GM19023 (cell line): ENCODE measurements at regions not wholly inside any gene's neighbourhood (a gene's known extent, or its start where the extent isn't known, plus 50 kb on each side); places are given as distances from the start of the nearest gene placed in this dataset.

Experiments
- ATAC-seq: cut with Tn5 transposase; IDR thresholded peaks from one replicate; pipeline ENCODE4 v1.9.1; 2021; ENCODE audit warnings: mild to moderate bottlenecking, moderate library complexity; ENCODE audit not compliant: unreplicated experiment

- no peak for ATAC-seq
Measured at GRCh38 chr1:194256010-194256409, 1069.6 kb upstream of the B3GALT2 start.

DNA sequence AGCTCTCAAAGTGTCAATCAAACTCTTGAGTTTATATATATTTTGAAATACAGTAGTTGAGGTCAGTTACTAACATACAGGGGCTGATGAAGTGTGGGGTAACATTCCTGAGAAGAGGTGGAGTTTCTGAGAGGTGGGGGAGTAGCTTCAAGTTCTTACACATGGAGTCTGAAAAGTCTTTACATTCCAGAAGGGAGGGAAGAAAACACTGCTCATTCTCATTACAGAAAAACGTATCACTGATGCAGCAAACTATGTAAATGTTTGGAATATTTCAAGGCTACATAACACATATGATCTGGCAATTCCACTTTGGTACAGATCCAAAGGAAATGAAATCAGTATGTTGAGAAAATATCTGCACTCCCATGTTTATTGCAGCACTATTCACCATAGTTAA is 1065.8 kb upstream of the B3GALT2 start:
- ATAC-seq: no peak

DNA sequence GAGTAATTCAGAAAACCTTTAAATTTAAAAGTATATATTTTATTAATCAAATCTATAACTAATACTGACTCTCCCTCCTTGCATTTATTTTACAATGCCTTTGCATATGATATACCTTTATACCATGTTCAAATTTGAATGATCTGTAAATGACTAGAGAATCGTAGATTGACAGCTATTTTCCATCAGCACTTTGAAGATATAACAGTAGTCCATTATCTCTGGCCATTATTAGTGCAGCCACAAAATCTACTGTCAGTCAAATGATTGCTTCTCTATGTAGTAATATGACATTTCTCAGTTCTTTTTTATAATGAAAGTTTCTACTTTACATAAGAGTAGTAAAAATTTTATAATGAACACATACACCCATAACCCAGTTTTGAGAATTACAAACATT is 1054.8 kb upstream of the B3GALT2 start:
- ATAC-seq: no peak

DNA sequence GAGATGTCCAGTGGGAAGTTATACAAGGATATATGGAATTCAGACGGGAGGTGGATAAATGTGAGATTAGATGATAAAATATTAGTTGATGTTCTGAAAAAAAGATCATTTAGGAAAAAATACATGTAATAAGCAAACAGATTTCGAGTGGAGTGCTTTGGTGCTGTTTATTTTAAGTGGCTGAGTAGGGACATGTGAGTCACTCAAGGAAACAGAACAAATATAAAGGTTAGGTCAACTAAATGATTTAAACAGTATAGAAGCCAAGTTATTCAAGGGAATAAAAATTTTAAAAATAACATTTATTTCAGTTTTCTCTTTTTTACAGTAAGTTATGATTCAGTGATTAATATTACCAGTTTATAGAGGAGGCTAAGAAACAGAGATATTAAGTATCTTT is 1046.7 kb upstream of the B3GALT2 start:
- no peak for ATAC-seq

GRCh38 chr1:194230351-194231144 is 1044.1 kb upstream of the B3GALT2 start:
- ATAC-seq: no peak

GRCh38 chr1:194228427-194228826 is 1042.0 kb upstream of the B3GALT2 start:
- no peak for ATAC-seq

GRCh38 chr1:194227161-194227560 is 1040.7 kb upstream of the B3GALT2 start:
- ATAC-seq: no peak

DNA sequence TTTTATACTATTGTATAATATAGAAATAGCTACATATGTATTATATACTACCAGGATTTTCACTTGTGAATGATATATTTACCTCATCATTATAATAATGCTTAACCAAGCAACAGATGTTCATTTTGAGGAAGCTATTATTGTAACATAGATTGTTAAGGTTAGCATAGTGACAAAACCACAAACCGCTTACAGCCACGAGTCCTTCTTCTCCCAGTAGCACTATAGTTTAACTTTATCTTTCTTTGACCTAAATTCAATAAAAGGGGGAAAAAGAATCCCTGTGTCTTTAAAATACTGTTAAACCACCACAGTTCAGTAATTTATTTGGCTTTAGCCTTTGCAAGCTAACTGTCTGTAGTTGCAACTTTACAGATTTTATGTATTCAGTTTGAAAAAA is 1039.4 kb upstream of the B3GALT2 start:
- peak; percentile 82 for ATAC-seq

GRCh38 chr1:194223596-194223995 is 1037.2 kb upstream of the B3GALT2 start:
- ATAC-seq: no peak

DNA sequence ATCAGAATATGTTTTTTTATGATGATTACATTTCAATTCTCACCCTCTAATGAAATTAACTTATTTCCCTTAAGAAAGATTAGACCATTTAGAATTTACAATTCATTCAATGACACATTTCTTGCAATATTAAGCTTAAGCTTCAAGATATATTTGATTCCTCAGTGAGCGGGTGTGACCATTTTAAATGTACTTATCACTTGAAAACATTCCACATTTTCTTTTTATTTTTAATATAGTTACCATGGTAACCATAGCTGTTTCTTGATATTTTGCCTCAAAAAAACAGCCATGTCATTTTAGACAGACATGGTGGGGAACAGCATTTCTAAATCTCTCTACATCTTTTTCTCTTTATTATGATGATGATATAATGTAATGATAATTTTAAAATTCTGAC is 1029.0 kb upstream of the B3GALT2 start:
- ATAC-seq: no peak

DNA sequence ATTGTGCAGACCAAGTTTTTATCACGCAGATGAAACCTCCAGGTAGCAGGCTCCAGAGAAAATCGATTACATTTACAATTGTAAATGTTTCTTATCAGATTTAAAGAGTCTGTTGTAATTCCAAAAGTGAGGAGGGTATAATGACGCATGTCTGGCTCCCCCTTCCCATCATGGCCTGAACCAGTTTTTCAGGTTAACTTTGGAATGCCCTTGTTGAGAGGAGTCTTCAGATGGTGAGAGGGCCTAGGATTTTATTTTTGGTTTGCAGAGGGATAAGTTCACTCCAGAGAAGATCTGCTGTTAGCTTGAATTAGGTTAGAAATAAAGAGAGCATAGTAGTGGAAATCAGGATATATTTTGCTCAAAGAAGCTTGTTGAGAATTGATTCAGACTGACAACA is 1028.3 kb upstream of the B3GALT2 start:
- no peak for ATAC-seq

DNA sequence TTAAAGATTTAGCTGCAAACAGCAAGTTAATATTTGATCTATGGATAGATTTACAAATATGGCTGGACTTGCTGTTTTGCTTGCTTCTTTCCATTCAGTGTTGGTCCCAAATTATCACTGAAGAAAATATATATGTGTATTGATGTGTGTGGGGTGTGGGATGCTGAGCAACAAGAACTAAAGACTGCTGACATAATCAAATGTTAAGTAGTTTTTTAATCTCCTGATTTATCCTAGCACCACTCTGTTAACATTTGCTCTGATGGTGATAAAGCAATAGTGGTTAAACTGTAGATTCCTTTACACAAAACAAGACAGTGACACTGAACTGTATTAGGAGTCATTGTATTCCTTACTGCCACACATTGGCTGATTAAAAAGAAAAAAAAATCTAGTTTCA is 1023.5 kb upstream of the B3GALT2 start:
- no peak for ATAC-seq

- ATAC-seq: no peak
Measured at GRCh38 chr1:194208674-194209073, 1022.3 kb upstream of the B3GALT2 start.

- no peak for ATAC-seq
Measured at GRCh38 chr1:194196562-194196961, 1010.1 kb upstream of the B3GALT2 start.

- no peak for ATAC-seq
Measured at GRCh38 chr1:194194724-194195123, 1008.3 kb upstream of the B3GALT2 start.

DNA sequence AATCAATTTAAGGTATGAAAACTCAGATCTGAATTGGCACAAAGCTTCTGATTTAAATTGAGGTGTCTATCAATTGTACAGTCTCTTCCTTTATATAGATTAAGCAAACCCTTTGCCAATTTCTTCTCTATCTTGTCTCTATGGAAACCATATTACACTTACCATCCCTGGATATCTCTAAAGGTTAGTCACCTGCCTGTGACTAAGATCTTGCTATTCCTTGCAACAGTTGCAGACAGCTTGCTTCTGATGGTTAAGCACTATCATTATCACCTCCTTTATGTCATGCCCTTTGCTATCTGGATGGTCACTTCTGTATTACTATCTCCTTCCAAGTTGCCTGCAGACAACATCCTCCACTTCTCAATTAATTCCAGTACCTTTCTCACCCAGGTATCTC is 998.6 kb upstream of the B3GALT2 start:
- ATAC-seq: no peak

DNA sequence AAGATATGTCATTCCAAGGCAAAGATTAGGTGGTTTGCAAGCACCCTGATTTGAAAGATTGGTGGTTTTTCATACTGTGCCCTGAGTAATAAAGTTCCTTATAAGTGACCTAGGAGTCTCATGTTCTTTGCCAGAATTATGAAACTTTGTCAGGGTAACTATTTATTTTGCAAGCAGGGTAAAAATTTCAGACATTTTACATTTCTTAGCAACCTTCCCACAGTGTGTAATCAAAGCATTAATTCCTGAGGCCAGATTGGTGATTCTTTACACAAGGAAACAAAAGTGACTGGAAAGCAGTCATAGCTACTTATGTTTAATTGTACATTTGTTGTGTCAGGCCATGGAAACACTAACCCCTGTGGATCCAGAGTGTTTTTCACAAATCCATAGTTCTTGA is 998.0 kb upstream of the B3GALT2 start:
- ATAC-seq: no peak

- no peak for ATAC-seq
Measured at GRCh38 chr1:194181845-194182244, 995.4 kb upstream of the B3GALT2 start.

DNA sequence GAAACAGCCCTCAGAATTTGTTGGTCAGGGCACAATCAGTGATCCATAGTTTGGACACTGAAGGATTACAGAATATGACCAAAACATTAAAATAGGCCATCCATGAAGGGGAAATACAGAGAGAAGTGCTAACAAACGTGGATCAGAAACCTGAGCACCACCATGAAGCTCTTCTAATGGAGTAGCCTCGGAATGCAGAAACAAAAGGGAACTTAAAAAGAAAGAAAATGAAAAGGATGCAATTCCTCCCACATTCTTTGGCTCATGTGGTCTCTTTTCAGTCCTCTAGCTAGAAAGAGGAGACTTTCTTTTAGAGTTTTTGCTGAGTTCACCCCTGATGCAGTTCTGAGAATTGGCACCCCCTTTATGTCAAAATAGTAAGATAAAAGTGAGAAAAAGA is 989.8 kb upstream of the B3GALT2 start:
- ATAC-seq: no peak

- ATAC-seq: no peak
Measured at GRCh38 chr1:194175251-194175650, 988.8 kb upstream of the B3GALT2 start.

GRCh38 chr1:194174528-194174927 is 988.1 kb upstream of the B3GALT2 start:
- no peak for ATAC-seq

- no peak for ATAC-seq
Measured at GRCh38 chr1:194171596-194171995, 985.2 kb upstream of the B3GALT2 start.
